HCT116 (cell line): ENCODE measurements at regions not wholly inside any gene's neighbourhood (a gene's known extent, or its start where the extent isn't known, plus 50 kb on each side); places are given as distances from the start of the nearest gene placed in this dataset.

ENCODE experiments used
- ATAC-seq: fragments of 200-7000 bp; cut with Tn5 transposase; 2 replicates; pipeline ENCODE4 v1.9.1; 2020; ENCODE audit warnings: mild to moderate bottlenecking, moderate library complexity
- BruUV-seq: library from RNA; stranded (reverse); fragments of 400-500 nt; replicated peaks from 2 replicates; lab custom pipeline; 2021; lab: Mats Ljungman, UMichigan
- CTCF ChIA-PET: fragments of 300-600 bp; sonication (Branson Sonifier 250); formaldehyde crosslinking; loops from one replicate; lab custom pipeline; 2021; ENCODE audit warnings: antibody characterized with exemption; lab: Charles Lee
- POLR2A ChIA-PET: fragments of 300-600, 350-600 bp; sonication (Branson Sonifier 250); formaldehyde crosslinking; loops from one replicate; lab custom pipeline; 2021; ENCODE audit warnings: antibody characterized with exemption; lab: Charles Lee
- RAD21 ChIA-PET, 2 experiments: fragments of 300-600 bp; sonication (Branson Sonifier 250); formaldehyde crosslinking; loops; one replicate each; lab custom pipeline; 2023; ENCODE audit warnings: low total read pairs in 2 of 2; ENCODE audit not compliant: uncharacterized antibody in 2 of 2, unreplicated experiment in 2 of 2, low non-redundant PET in 1 of 2; lab: Charles Lee
- DNase-seq: peaks from one replicate; pipeline ENCODE4 v3.0.0-alpha.2; 2010; ENCODE audit warnings: low read depth, low spot score
- H2AFZ ChIP-seq: fragments of 200-600 bp; shearing (Covaris generic), sonication (generic); 2 replicates; pipeline ENCODE4 v1.6.1; 2017; ENCODE audit warnings: low read depth, mixed run types, mixed read lengths, antibody characterized with exemption, low read length; ENCODE audit not compliant: poor library complexity, severe bottlenecking
- H3K27ac ChIP-seq: 2 replicates; pipeline ENCODE4 v1.5.1; 2012; ENCODE audit warnings: low read depth, low read length
- H3K27me3 ChIP-seq: fragments of 200-600 bp; sonication (generic); 2 replicates; pipeline ENCODE4 v1.6.1; 2016; ENCODE audit warnings: mixed run types, low read length, mixed read lengths; ENCODE audit not compliant: insufficient read depth
- H3K36me3 ChIP-seq, 2 experiments: fragments of 200-500 bp in 1 of 2; fragments of 200-600 bp in 1 of 2; sonication (Bioruptor generic) in 1 of 2; sonication (generic) in 1 of 2; 2 replicates each; pipeline versions ENCODE4 v1.5.1 to v1.6.1; 2014 to 2016; ENCODE audit warnings: low read length in 2 of 2, inconsistent platforms in 1 of 2, mixed read lengths in 1 of 2, mixed run types in 1 of 2; ENCODE audit not compliant: insufficient read depth in 2 of 2, control insufficient read depth in 1 of 2
- H3K4me1 ChIP-seq, 2 experiments: fragments of 200-600 bp in 1 of 2; sonication (generic) in 1 of 2; 2 replicates each; pipeline versions ENCODE4 v1.5.1 to v1.6.1; 2012 to 2017; ENCODE audit warnings: low read length in 2 of 2, inconsistent platforms in 1 of 2, mild to moderate bottlenecking in 1 of 2, mixed read lengths in 1 of 2, mixed run types in 1 of 2, moderate library complexity in 1 of 2; ENCODE audit not compliant: insufficient read depth in 2 of 2, control insufficient read depth in 1 of 2
- H3K4me2 ChIP-seq: fragments of 200-600 bp; sonication (generic); 2 replicates; pipeline ENCODE4 v1.6.1; 2017; ENCODE audit warnings: mixed run types, low read length, mixed read lengths
- H3K4me3 ChIP-seq, 2 experiments: fragments of 200-600 bp in 1 of 2; sonication (generic) in 1 of 2; replicated peaks in 1 of 2; 2 replicates each; pipeline ENCODE4 v1.5.1; 2011 to 2016; ENCODE audit warnings: low read length in 2 of 2, control low read depth in 1 of 2, low read depth in 1 of 2, mild to moderate bottlenecking in 1 of 2, mixed read lengths in 1 of 2, mixed run types in 1 of 2
- H3K79me2 ChIP-seq: fragments of 200-600 bp; sonication (generic); 2 replicates; pipeline ENCODE4 v1.6.1; 2017; ENCODE audit warnings: mild to moderate bottlenecking, mixed run types, low read length, moderate library complexity, mixed read lengths; ENCODE audit not compliant: insufficient read depth
- H3K9ac ChIP-seq: fragments of 200-600 bp; sonication (generic); 2 replicates; pipeline ENCODE4 v1.6.1; 2016; ENCODE audit warnings: low read length, mixed read lengths
- H3K9me2 ChIP-seq: fragments of 200-600 bp; sonication (generic), shearing (Covaris generic); 2 replicates; pipeline ENCODE4 v1.6.1; 2017; ENCODE audit warnings: mixed run types, mild to moderate bottlenecking, moderate library complexity; ENCODE audit not compliant: insufficient read depth
- H3K9me3 ChIP-seq, 2 experiments: fragments of 200-500 bp in 1 of 2; fragments of 200-600 bp in 1 of 2; sonication (Bioruptor generic) in 1 of 2; sonication (generic) in 1 of 2; 2 replicates each; pipeline ENCODE4 v1.6.1; 2014 to 2017; ENCODE audit warnings: low read length in 2 of 2, mixed read lengths in 2 of 2, inconsistent platforms in 1 of 2, low read depth in 1 of 2, mild to moderate bottlenecking in 1 of 2, mixed run types in 1 of 2, moderate library complexity in 1 of 2; ENCODE audit not compliant: control insufficient read depth in 1 of 2, insufficient read depth in 1 of 2
- H4K20me1 ChIP-seq: fragments of 200-600 bp; sonication (generic), shearing (Covaris generic); 2 replicates; pipeline ENCODE4 v1.6.1; 2017; ENCODE audit warnings: mixed run types, mild to moderate bottlenecking, moderate library complexity; ENCODE audit not compliant: insufficient read depth
- CBX3 ChIP-seq: IDR thresholded peaks from 2 replicates; pipeline ENCODE4 v1.6.1; 2012; ENCODE audit warnings: low read depth
- CEBPB ChIP-seq: IDR thresholded peaks from 2 replicates; pipeline ENCODE4 v1.6.1; 2012; ENCODE audit warnings: low read depth
- CTCF ChIP-seq, 3 experiments: fragments of 200-600 bp in 1 of 3; sonication (generic) in 1 of 3; IDR thresholded peaks in 2 of 3; conservative IDR thresholded peaks in 1 of 3; 2 replicates each; pipeline ENCODE4 v1.5.1; 2012 to 2017; ENCODE audit warnings: low read depth in 2 of 3, low read length in 2 of 3, antibody characterized with exemption in 1 of 3, borderline replicate concordance in 1 of 3, control low read depth in 1 of 3, mild to moderate bottlenecking in 1 of 3, mixed read lengths in 1 of 3, mixed run types in 1 of 3, moderate library complexity in 1 of 3; ENCODE audit not compliant: insufficient read depth in 1 of 3
- EGR1 ChIP-seq: IDR thresholded peaks from 2 replicates; pipeline ENCODE4 v1.6.1; 2012; ENCODE audit warnings: low read depth
- ELF1 ChIP-seq: IDR thresholded peaks from 2 replicates; pipeline ENCODE4 v1.6.1; 2012; ENCODE audit warnings: low read depth, borderline replicate concordance
- EZH2phosphoT487 ChIP-seq: fragments of 200-600 bp; IDR thresholded peaks from 2 replicates; pipeline ENCODE4 v1.6.1; 2018; ENCODE audit warnings: antibody characterized with exemption, borderline replicate concordance
- FOSL1 ChIP-seq: IDR thresholded peaks from 2 replicates; pipeline ENCODE4 v1.6.1; 2012; ENCODE audit warnings: low read depth
- JUND ChIP-seq: IDR thresholded peaks from 2 replicates; pipeline ENCODE4 v1.6.1; 2012
- MAX ChIP-seq: IDR thresholded peaks from 2 replicates; pipeline ENCODE4 v1.6.1; 2012
- POLR2A ChIP-seq: IDR thresholded peaks from 2 replicates; pipeline ENCODE4 v1.7.0; 2011; ENCODE audit warnings: borderline replicate concordance; ENCODE audit not compliant: insufficient read depth, insufficient read length; ENCODE audit errors: extremely low read depth
- POLR2AphosphoS5 ChIP-seq: IDR thresholded peaks from 2 replicates; pipeline ENCODE4 v1.6.1; 2011; ENCODE audit warnings: mild to moderate bottlenecking, low read depth, low read length, moderate library complexity
- RAD21 ChIP-seq: IDR thresholded peaks from 2 replicates; pipeline ENCODE4 v1.6.1; 2012; ENCODE audit warnings: low read depth, mild to moderate bottlenecking
- SIN3A ChIP-seq: IDR thresholded peaks from 2 replicates; pipeline ENCODE4 v1.6.1; 2012; ENCODE audit warnings: low read depth
- SP1 ChIP-seq: IDR thresholded peaks from 2 replicates; pipeline ENCODE4 v1.6.1; 2012; ENCODE audit warnings: low read depth
- SRF ChIP-seq: IDR thresholded peaks from 2 replicates; pipeline ENCODE4 v1.6.1; 2012; ENCODE audit warnings: low read depth
- TCF7L2 ChIP-seq: IDR thresholded peaks from 2 replicates; pipeline ENCODE4 v1.7.0; 2011; ENCODE audit warnings: borderline replicate concordance, inconsistent platforms; ENCODE audit not compliant: insufficient read depth, insufficient read length; ENCODE audit errors: extremely low read depth
- YY1 ChIP-seq: IDR thresholded peaks from 2 replicates; pipeline ENCODE4 v1.6.1; 2011; ENCODE audit warnings: low read length, low read depth, moderate library complexity, mild to moderate bottlenecking; ENCODE audit not compliant: insufficient replicate concordance; ENCODE audit errors: extremely low read depth
- ZFX ChIP-seq: fragments of 450-650 bp; IDR thresholded peaks from 2 replicates; pipeline ENCODE4 v1.6.1; 2017
- ZNF274 ChIP-seq: fragments of 200-500 bp; sonication (Bioruptor generic); IDR thresholded peaks from 2 replicates; pipeline ENCODE4 v1.6.1; 2014; ENCODE audit warnings: mild to moderate bottlenecking, low read depth, low read length, inconsistent platforms
- intact Hi-C: fragments of 100-400 bp; cut with micrococcal nuclease; formaldehyde crosslinking; loops from 2 replicates; pipeline ENCODE4 v1.10.0; 2022
- TF ChIP-seq, protein P1 (sequence below): IDR thresholded peaks from 2 replicates; pipeline ENCODE4 v1.6.1; 2012

DNA sequence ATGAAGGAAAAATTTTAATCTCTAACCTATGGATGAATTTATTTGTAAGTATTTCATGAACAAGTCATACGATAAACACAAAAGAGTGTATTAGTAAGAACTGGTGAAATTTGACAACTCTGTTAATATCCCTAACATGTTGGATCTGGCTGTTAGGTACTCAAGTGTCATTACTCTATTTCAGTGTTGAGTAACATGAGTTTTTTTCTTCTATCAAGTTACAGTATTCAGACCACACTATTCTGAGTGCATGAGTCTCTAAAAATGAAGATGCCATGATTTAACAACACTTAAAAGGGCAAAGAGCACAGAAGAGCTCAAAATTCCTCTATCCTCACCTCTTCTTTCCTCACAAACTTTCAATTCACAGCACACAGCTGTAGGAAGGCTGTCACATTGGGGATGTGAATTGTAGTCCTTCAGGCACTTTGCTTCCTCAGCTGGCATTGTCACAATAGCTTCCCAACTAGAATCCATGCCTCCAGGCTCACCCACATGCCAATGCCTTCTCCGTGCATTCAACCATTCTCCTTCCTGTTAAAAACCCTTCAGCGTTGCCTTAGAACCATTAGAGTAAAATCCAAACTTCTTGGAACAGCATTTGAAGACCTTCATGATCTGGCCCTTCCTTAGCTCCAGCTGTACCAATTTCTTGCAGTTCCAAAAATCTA lies 73.7 kb upstream of the DBX2 start:
- Histone ChIP-seq H3K4me2 (no peak overlapping the region), H3K79me2 (no peaks in the 10 kb centered on the region), H3K27me3 (no peaks in the 10 kb centered on the region), H3K36me3 (no peaks in the 10 kb centered on the region), H3K4me3 (no peak overlapping the region), H2AFZ (no peak overlapping the region), H3K9me2 (no peaks in the 10 kb centered on the region), H3K9me3 (no peaks in the 10 kb centered on the region), H3K9ac (no peak overlapping the region), H4K20me1 (no peaks in the 10 kb centered on the region), H3K27ac (no peak overlapping the region), H3K4me1 (no peaks in the 10 kb centered on the region)
- intact Hi-C loops = loop anchor here (5.0 kb wide), 1 partner anchor 1167 kb away; no protein-coding TSS in a partner anchor
- DNase-seq = no peak
- POLR2A ChIA-PET = no interaction called here
- RAD21 ChIA-PET = interaction anchor here in 1 of 2 experiments (0.6 kb wide), 1 partner anchor 1109 kb away, joined by 3 read pairs; no protein-coding TSS in a partner anchor
- CTCF ChIA-PET = interaction anchor here (1.1 kb wide), 1 partner anchor 176 kb away, joined by 4 read pairs; no protein-coding TSS in a partner anchor
- ATAC-seq = no peak
- BruUV-seq = no TSS peak
- TF ChIP-seq TCF7L2 (no peak), RAD21 (no peak), EZH2phosphoT487 (no peak), CTCF (IDR thresholded peaks at IDR 0.05 in 2 of 3, conservative IDR thresholded peaks at IDR 0.05 in 1 of 3; ENCODE audit: borderline replicate concordance in 1 of 3, insufficient read depth in 1 of 3, low read depth in 2 of 3, low read length in 2 of 3) (no peak), CBX3 (no peak), JUND (no peak), FOSL1 (no peak), SIN3A (no peak), CEBPB (no peak), POLR2AphosphoS5 (no peak), SP1 (no peak), ZFX (no peak), SRF (no peak), YY1 (no peak), POLR2A (no peak), ELF1 (no peak), EGR1 (no peak), ZNF274 (no peak), MAX (no peak)
- TF ChIP-seq, protein P1, sequence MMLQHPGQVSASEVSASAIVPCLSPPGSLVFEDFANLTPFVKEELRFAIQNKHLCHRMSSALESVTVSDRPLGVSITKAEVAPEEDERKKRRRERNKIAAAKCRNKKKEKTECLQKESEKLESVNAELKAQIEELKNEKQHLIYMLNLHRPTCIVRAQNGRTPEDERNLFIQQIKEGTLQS = no peak
